ENCODE measurements at regions not wholly inside any gene's neighbourhood (a gene's known extent, or its start where the extent isn't known, plus 50 kb on each side); places are given as distances from the start of the nearest gene placed in this dataset.

DNA sequence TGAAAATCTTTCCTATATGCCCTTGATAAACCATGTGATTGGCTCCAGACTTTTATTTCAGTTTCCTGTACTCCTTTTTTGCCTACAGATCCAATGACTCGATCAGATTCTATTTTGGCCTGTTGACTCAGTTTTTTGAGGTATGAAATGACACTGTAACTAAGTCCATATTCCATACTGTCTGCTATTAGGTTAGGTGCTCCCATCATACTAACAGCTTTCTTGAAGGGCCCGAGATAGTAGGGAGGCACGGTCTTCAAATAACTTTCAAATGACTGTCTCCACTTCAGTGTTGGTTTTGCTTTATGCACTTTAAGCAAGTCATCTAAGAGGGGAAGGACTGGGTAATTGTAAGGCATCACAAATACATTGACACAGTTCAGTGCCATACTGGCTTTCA is 295.4 kb upstream of the DAB2 start:
- Histone ChIP-seq H2AFZ (no peak overlapping the region), H3K4me3 (ENCODE audit: low read depth, low read length) (no peak overlapping the region), H3K27ac (no peak overlapping the region), H3K36me3 (ENCODE audit: control insufficient read depth, insufficient read depth, low read length) (no peaks in the 10 kb centered on the region), H3K9ac (no peak overlapping the region), H3K4me1 (no peaks in the 10 kb centered on the region), H3K27me3 (ENCODE audit: control insufficient read depth, insufficient read depth, low read length) (no peaks in the 10 kb centered on the region), H3K4me2 (ENCODE audit: low read length) (no peak overlapping the region), H3K9me3 (ENCODE audit: control insufficient read depth, low read length) (no peaks in the 10 kb centered on the region), H3K79me2 (no peaks in the 10 kb centered on the region)
- TF ChIP-seq, protein P1, sequence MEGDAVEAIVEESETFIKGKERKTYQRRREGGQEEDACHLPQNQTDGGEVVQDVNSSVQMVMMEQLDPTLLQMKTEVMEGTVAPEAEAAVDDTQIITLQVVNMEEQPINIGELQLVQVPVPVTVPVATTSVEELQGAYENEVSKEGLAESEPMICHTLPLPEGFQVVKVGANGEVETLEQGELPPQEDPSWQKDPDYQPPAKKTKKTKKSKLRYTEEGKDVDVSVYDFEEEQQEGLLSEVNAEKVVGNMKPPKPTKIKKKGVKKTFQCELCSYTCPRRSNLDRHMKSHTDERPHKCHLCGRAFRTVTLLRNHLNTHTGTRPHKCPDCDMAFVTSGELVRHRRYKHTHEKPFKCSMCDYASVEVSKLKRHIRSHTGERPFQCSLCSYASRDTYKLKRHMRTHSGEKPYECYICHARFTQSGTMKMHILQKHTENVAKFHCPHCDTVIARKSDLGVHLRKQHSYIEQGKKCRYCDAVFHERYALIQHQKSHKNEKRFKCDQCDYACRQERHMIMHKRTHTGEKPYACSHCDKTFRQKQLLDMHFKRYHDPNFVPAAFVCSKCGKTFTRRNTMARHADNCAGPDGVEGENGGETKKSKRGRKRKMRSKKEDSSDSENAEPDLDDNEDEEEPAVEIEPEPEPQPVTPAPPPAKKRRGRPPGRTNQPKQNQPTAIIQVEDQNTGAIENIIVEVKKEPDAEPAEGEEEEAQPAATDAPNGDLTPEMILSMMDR (IDR thresholded peaks at IDR 0.05): no peak

DNA sequence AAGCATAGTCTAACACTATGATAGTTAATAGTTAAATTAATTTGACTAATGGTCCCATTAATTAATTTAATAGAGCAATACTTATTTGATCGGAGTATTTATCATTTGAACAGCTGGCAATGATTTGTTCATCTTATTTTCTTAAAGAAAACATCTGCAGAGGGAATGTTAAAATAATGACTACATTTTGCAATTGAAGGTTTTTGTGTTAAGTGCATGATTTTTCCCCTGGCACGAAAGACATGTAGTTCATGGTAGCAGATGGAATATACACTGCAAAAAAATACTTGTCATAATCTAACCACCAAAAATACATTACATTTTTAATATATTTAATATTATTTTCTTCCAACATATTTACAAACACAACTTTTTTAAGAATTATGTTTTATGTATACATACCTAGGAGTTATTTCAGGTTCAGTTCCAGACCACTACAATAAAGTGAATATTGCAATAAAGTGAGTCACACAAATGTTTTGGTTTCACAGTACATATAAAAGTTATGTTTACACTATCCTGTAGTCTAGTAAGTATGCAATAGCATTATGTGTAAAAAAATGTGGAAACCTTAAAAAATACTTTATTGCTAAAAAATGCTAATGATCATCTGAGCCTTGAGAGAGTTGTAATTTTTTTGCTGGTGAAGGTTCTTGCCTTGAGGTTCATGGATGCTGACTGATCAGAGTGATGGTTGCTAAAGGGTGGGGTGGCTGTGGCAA is 292.6 kb upstream of the DAB2 start:
- Histone ChIP-seq H3K9me3 (ENCODE audit: control insufficient read depth, low read length) (no peaks in the 10 kb centered on the region), H3K4me3 (ENCODE audit: low read depth, low read length) (no peak overlapping the region), H3K79me2 (no peaks in the 10 kb centered on the region), H3K4me2 (ENCODE audit: low read length) (no peak overlapping the region), H3K27ac (no peak overlapping the region), H2AFZ (no peak overlapping the region), H3K9ac (no peak overlapping the region), H3K4me1 (no peaks in the 10 kb centered on the region), H3K36me3 (ENCODE audit: control insufficient read depth, insufficient read depth, low read length) (no peaks in the 10 kb centered on the region), H3K27me3 (ENCODE audit: control insufficient read depth, insufficient read depth, low read length) (no peaks in the 10 kb centered on the region)
- TF ChIP-seq, protein P1 (IDR thresholded peaks at IDR 0.05): no peak

DNA sequence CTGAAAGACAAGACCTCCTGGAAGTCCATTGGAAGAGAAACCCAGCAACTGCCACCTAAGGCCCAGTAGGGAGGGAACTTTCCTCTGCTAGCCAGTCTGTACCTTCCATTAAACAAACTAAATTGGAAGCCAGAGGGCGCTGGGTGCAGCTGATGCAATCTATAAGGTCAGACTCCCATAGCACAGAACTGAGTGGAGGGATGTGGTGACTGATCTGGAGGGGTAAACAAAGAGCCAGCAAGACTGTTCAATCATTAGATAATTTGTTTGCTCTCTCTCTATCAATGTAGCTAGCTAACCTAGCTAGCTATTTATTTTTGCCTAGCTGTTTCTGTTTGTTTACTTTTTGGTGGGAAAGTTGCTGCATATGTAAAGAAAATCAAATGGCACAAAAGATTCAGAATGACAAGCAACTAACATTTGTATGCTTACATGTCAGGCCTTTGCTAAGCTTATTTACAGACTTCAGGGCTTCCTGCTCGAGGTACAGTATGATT is 291.8 kb upstream of the DAB2 start:
- no peaks in the 10 kb centered on the region for H3K27me3 ChIP-seq (ENCODE audit: control insufficient read depth, insufficient read depth, low read length)
- no peak overlapping the region for H3K4me2 ChIP-seq (ENCODE audit: low read length)
- H3K4me3 ChIP-seq (ENCODE audit: low read depth, low read length): no peak overlapping the region
- no peak overlapping the region for H3K27ac ChIP-seq
- no peaks in the 10 kb centered on the region for H3K9me3 ChIP-seq (ENCODE audit: control insufficient read depth, low read length)
- H3K9ac ChIP-seq: no peak overlapping the region
- H3K4me1 ChIP-seq: no peaks in the 10 kb centered on the region
- H3K36me3 ChIP-seq (ENCODE audit: control insufficient read depth, insufficient read depth, low read length): no peaks in the 10 kb centered on the region
- no peak overlapping the region for H2AFZ ChIP-seq
- TF ChIP-seq, protein P1 (IDR thresholded peaks at IDR 0.05): no peak
- H3K79me2 ChIP-seq: no peaks in the 10 kb centered on the region

DNA sequence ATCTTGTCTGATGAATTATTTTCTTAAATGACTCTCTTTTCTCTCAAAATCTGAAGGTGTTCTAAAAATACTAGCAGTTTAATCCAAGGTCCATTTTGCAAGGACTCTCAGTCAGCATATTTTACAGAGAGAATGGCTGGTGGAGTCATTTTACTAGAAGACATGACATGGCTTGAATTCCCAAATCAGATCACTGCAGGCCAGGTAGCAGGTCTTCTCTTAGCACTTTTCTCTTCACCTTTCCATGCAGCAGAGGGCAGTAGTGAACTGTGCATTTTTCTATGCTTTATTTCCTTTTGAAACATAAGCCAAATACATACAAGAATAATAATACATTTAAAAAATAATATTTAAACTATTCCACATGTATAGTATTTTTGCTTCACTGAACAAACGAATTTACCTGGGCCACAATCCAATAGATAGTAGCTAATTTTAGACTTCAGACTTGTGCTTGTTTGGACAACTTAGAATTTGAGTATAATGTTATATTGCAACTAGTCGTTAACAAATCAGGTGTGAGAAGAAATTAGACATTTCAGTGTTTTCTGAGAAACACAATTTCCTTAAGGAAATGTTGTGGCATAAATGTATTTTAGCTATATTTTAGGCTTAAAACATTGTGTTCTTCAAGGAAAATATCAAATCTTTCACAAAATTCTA is 289.4 kb upstream of the DAB2 start:
- no peak overlapping the region for H3K27ac ChIP-seq
- no peaks in the 10 kb centered on the region for H3K9me3 ChIP-seq (ENCODE audit: control insufficient read depth, low read length)
- no peak overlapping the region for H3K4me3 ChIP-seq (ENCODE audit: low read depth, low read length)
- no peaks in the 10 kb centered on the region for H3K36me3 ChIP-seq (ENCODE audit: control insufficient read depth, insufficient read depth, low read length)
- no peaks in the 10 kb centered on the region for H3K79me2 ChIP-seq
- no peak overlapping the region for H2AFZ ChIP-seq
- H3K4me2 ChIP-seq (ENCODE audit: low read length): no peak overlapping the region
- TF ChIP-seq, protein P1 (IDR thresholded peaks at IDR 0.05): peak; percentile 46
- H3K9ac ChIP-seq: no peak overlapping the region
- H3K4me1 ChIP-seq: no peaks in the 10 kb centered on the region
- H3K27me3 ChIP-seq (ENCODE audit: control insufficient read depth, insufficient read depth, low read length): no peaks in the 10 kb centered on the region
